K562 (cell line): ENCODE measurements at regions not wholly inside any gene's neighbourhood (a gene's known extent, or its start where the extent isn't known, plus 50 kb on each side); places are given as distances from the start of the nearest gene placed in this dataset.

ENCODE experiments used
- ATAC-seq: fragments of 200-7000 bp; cut with Tn5 transposase; 3 replicates; pipeline ENCODE4 v1.9.1; 2020; ENCODE audit warnings: moderate library complexity
- BruUV-seq: library from RNA; stranded (reverse); fragments of 400-500 nt; replicated peaks from 2 replicates; lab custom pipeline; 2021; lab: Mats Ljungman, UMichigan
- CTCF ChIA-PET: fragments of 300-600 bp; formaldehyde crosslinking; extraction: SDS; loops from one replicate; lab custom pipeline; 2021; ENCODE audit warnings: low intra/inter-chr PET ratio; lab: Yijun Ruan, JAX
- POLR2A ChIA-PET: fragments of 300-600, 350-650 bp; sonication (Branson Sonifier 250); formaldehyde crosslinking; extraction: SDS; loops from one replicate; lab custom pipeline; 2021; ENCODE audit warnings: antibody characterized with exemption, inconsistent platforms; lab: Yijun Ruan, JAX
- DNase-seq, 4 experiments: peaks; one replicate each; pipeline versions ENCODE4 v3.0.0 to v3.0.0-alpha.2; 2011 to 2018; ENCODE audit warnings: low spot score in 3 of 4, mixed read lengths in 3 of 4; ENCODE audit errors: extremely low read depth in 1 of 4
- FAIRE-seq: peaks from 2 replicates; lab custom pipeline; 2011; peaks lifted over from hg19 to GRCh38; lab: Jason Lieb, UNC
- H2AFZ ChIP-seq: 2 replicates; pipeline ENCODE4 v1.6.0; 2011; ENCODE audit warnings: low read depth, low read length, control low read depth, inconsistent platforms
- H3K27ac ChIP-seq: fragments of 200-600 bp; 3 replicates; pipeline ENCODE4 v1.8.0; 2011; ENCODE audit warnings: low read depth, mild to moderate bottlenecking, control low read depth, inconsistent platforms, low read length, moderate library complexity, mixed read lengths; ENCODE audit errors: extremely low read depth
- H3K27me3 ChIP-seq, 2 experiments: fragments of 300-600 bp in 1 of 2; 2 replicates in 1 of 2; 3 replicates in 1 of 2; pipeline versions ENCODE4 v1.6.0 to v1.8.0; 2011; ENCODE audit warnings: inconsistent platforms in 2 of 2, low read length in 2 of 2, mild to moderate bottlenecking in 1 of 2, mixed read lengths in 1 of 2, moderate library complexity in 1 of 2; ENCODE audit not compliant: control insufficient read depth in 2 of 2, insufficient read depth in 2 of 2
- H3K36me3 ChIP-seq: fragments of 300-600 bp; 3 replicates; pipeline ENCODE4 v1.8.0; 2011; ENCODE audit warnings: mild to moderate bottlenecking, low read length, inconsistent platforms; ENCODE audit not compliant: control insufficient read depth, insufficient read depth
- H3K4me1 ChIP-seq, 2 experiments: fragments of 200-600 bp in 1 of 2; replicated peaks in 1 of 2; 2 replicates in 1 of 2; 3 replicates in 1 of 2; pipeline versions ENCODE4 v1.5.1 to v1.8.0; 2011; ENCODE audit warnings: inconsistent platforms in 2 of 2, low read length in 2 of 2, mild to moderate bottlenecking in 1 of 2, mixed read lengths in 1 of 2, moderate library complexity in 1 of 2; ENCODE audit not compliant: control insufficient read depth in 2 of 2, insufficient read depth in 2 of 2
- H3K4me2 ChIP-seq: 2 replicates; pipeline ENCODE4 v1.6.1; 2011; ENCODE audit warnings: low read length, control low read depth, inconsistent platforms, mixed read lengths; ENCODE audit not compliant: insufficient read depth
- H3K4me3 ChIP-seq: fragments of 200-600 bp; sonication (generic), shearing (Covaris generic); 2 replicates; pipeline ENCODE4 v1.5.1; 2016; ENCODE audit warnings: control low read depth, inconsistent platforms
- H3K79me2 ChIP-seq: fragments of 200-600 bp; 3 replicates; pipeline ENCODE4 v1.8.0; 2011; ENCODE audit warnings: low read length, inconsistent platforms; ENCODE audit not compliant: control insufficient read depth, insufficient read depth
- H3K9ac ChIP-seq, 2 experiments: 2 replicates each; pipeline versions ENCODE4 v1.6.0 to v1.6.1; 2011; ENCODE audit warnings: low read depth in 2 of 2, low read length in 2 of 2, control low read depth in 1 of 2, inconsistent platforms in 1 of 2, mild to moderate bottlenecking in 1 of 2, mixed read lengths in 1 of 2; ENCODE audit not compliant: insufficient read depth in 1 of 2
- H3K9me1 ChIP-seq: one replicate; pipeline ENCODE4 v1.6.0; 2011; ENCODE audit warnings: inconsistent platforms, mild to moderate bottlenecking, low read length, moderate library complexity; ENCODE audit not compliant: control insufficient read depth, insufficient read depth
- H3K9me3 ChIP-seq: replicated peaks from 2 replicates; pipeline ENCODE4 v1.5.1; 2011; ENCODE audit warnings: low read depth, low read length, inconsistent platforms; ENCODE audit not compliant: control insufficient read depth, insufficient read depth
- H4K20me1 ChIP-seq: replicated peaks from 2 replicates; pipeline ENCODE4 v1.6.1; 2011; ENCODE audit warnings: low read length, inconsistent platforms, mixed read lengths; ENCODE audit not compliant: control insufficient read depth, insufficient read depth
- C11orf30 ChIP-seq: fragments of 450-650 bp; IDR thresholded peaks from 2 replicates; pipeline ENCODE4 v1.6.1; 2016; ENCODE audit warnings: low read depth, mild to moderate bottlenecking
- CCNT2 ChIP-seq: IDR thresholded peaks from 2 replicates; pipeline ENCODE4 v1.6.1; 2011; ENCODE audit warnings: borderline replicate concordance, low read depth, mild to moderate bottlenecking, moderate library complexity, mixed read lengths, low read length; ENCODE audit not compliant: insufficient read length; ENCODE audit errors: extremely low read depth
- CUX1 ChIP-seq: fragments of 200-800 bp; sonication (Bioruptor generic); IDR thresholded peaks from 2 replicates; pipeline ENCODE4 v1.6.1; 2016; ENCODE audit warnings: missing genetic modification characterization, missing compliant biosample characterization
- ELF1 ChIP-seq: fragments of 200-800 bp; sonication (Bioruptor generic); IDR thresholded peaks from 2 replicates; pipeline ENCODE4 v1.6.1; 2016; ENCODE audit warnings: missing genetic modification characterization, missing compliant biosample characterization
- HOXB6 ChIP-seq: fragments of 250-450 bp; sonication (Bioruptor Pico); IDR thresholded peaks from 2 replicates; pipeline ENCODE4 v1.5.1; 2022; ENCODE audit warnings: mild to moderate bottlenecking, borderline replicate concordance
- MTA2 ChIP-seq: fragments of 450-650 bp; IDR thresholded peaks from 2 replicates; pipeline ENCODE4 v1.6.1; 2016; ENCODE audit warnings: low read depth
- POLR2AphosphoS2 ChIP-seq: IDR thresholded peaks from 2 replicates; pipeline ENCODE4 v1.6.1; 2012; ENCODE audit warnings: low read length, improper control_type of control experiment
- POLR3G ChIP-seq: IDR thresholded peaks from 2 replicates; pipeline ENCODE4 v1.6.1; 2011; ENCODE audit not compliant: insufficient read length, insufficient replicate concordance; ENCODE audit errors: extremely low read depth
- RREB1 ChIP-seq: fragments of 250-450 bp; sonication (Bioruptor Pico); IDR thresholded peaks from 2 replicates; pipeline ENCODE4 v1.4.0; 2020
- SUPT5H ChIP-seq: fragments of 450-650 bp; IDR thresholded peaks from 2 replicates; pipeline ENCODE4 v1.6.1; 2016
- ZBTB17 ChIP-seq: fragments of 450-650 bp; formaldehyde crosslinking; IDR thresholded peaks from 2 replicates; pipeline ENCODE4 v1.4.0; 2020; ENCODE audit warnings: mild to moderate bottlenecking
- ZNF224 ChIP-seq: sonication (generic); formaldehyde crosslinking; IDR thresholded peaks from 2 replicates; pipeline ENCODE4 v1.8.0; 2022; ENCODE audit warnings: mild to moderate bottlenecking, missing genetic modification reagents
- ZZZ3 ChIP-seq: fragments of 450-650 bp; IDR thresholded peaks from 2 replicates; pipeline ENCODE4 v1.6.1; 2016; ENCODE audit warnings: antibody characterized with exemption, mild to moderate bottlenecking, moderate library complexity
- in situ Hi-C: fragments of 300-500 bp; cut with MboI; formaldehyde crosslinking; loops from 4 replicates; pipeline ENCODE4 v1.15.0; 2018; ENCODE audit warnings: inconsistent platforms, mixed read lengths
- intact Hi-C: fragments of 100-400 bp; cut with micrococcal nuclease; formaldehyde crosslinking; loops from 2 replicates; pipeline ENCODE4 v1.14.2; 2022

DNA sequence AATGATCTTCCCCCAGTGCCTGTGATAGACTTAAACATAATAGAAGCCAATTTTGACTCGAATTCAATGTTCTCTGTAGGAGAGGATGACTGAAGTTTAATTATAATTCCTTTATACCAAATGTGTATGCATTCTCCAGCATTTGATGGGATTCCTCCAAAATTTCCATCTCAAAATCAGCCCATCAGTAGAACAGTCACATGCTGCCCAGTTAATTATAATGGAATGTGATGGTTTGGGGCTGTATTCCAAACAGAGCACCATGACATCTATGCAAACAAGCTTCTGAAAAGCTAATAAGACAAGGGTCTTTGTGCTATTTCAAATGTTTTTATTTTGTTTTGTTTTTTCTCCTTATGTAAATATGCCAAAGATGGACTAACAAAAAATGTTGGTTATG is 127.7 kb upstream of the SPATA16 start (continued):
- TF ChIP-seq ELF1 (tag) (no peak), HOXB6 (no peak)

DNA sequence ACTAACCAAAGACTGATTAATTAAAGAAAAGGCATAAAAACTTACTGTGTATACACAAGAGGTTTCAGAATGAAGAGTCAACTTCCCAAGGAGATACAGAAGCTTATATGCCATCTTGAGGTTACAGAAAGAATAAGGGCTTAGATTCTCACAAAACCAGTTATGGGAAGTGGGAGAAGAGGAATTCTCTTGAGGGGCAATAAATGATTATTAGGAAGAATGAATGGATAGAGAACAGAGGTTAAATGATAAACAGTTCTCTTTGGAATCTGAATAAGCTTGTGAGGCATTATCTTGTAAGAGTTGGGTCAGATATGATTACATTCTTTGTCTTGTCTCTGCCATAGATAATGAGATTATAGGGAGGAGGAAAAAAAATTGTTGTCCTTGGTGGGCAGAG is 126.7 kb upstream of the SPATA16 start:
- POLR2A ChIA-PET, result no interaction called here
- intact Hi-C loops, result no loop called here
- no peak for FAIRE-seq
- Histone ChIP-seq H2AFZ (no peak overlapping the region), H3K4me1 (no peaks in the 10 kb centered on the region), H3K4me2 (no peak overlapping the region), H4K20me1 (no peaks in the 10 kb centered on the region), H3K4me3 (no peak overlapping the region), H3K9me1 (no peaks in the 10 kb centered on the region), H3K27ac (no peak overlapping the region), H3K9me3 (no peaks in the 10 kb centered on the region; the same call in 1 of the 2 replicates), H3K27me3 (no peaks in the 10 kb centered on the region), H3K36me3 (no peaks in the 10 kb centered on the region), H3K9ac (no peak overlapping the region), H3K79me2 (no peaks in the 10 kb centered on the region)
- BruUV-seq, result no TSS peak
- in situ Hi-C loops, result no loop called here
- CTCF ChIA-PET, result no interaction called here
- DNase-seq, result no peak
- ATAC-seq, result no peak
- TF ChIP-seq MTA2 (no peak), ZNF224 (CRISPR knock-in tag) (no peak), CCNT2 (no peak), SUPT5H (no peak), ZBTB17 (CRISPR knock-in tag) (no peak), POLR3G (no peak), ZZZ3 (no peak), C11orf30 (no peak), POLR2AphosphoS2 (no peak), CUX1 (CRISPR knock-in tag) (no peak), RREB1 (CRISPR knock-in tag) (no peak)
